Thyroid gland (tissue), 4 donors: ENCODE measurements at regions not wholly inside any gene's neighbourhood (a gene's known extent, or its start where the extent isn't known, plus 50 kb on each side); places are given as distances from the start of the nearest gene placed in this dataset.

Experiments used
- DNase-seq, 2 donors: peaks; one replicate each; pipeline ENCODE4 v3.0.0-alpha.2; 2019
- H3K27ac ChIP-seq, 3 donors: fragments of 200-600 bp; sonication (generic); 1 replicate in 2 of 3; 2 replicates in 1 of 3; pipeline ENCODE4 v1.5.1; 2016 to 2019; ENCODE audit warnings: mild to moderate bottlenecking in 1 of 3, moderate library complexity in 1 of 3
- H3K27me3 ChIP-seq: fragments of 200-600 bp; sonication (generic); one replicate; pipeline ENCODE4 v1.5.1; 2019
- H3K36me3 ChIP-seq, 2 donors: fragments of 200-600 bp; sonication (generic); one replicate each; pipeline ENCODE4 v1.5.1; 2016 to 2019
- H3K4me1 ChIP-seq, 2 donors: fragments of 200-600 bp; sonication (generic); one replicate each; pipeline ENCODE4 v1.5.1; 2017 to 2019
- H3K4me3 ChIP-seq, 3 donors: fragments of 200-600 bp; sonication (generic); replicated peaks in 1 of 3; 1 replicate in 2 of 3; 2 replicates in 1 of 3; pipeline ENCODE4 v1.5.1; 2016; ENCODE audit warnings: mild to moderate bottlenecking in 1 of 3
- H3K9me3 ChIP-seq: fragments of 200-600 bp; sonication (generic); one replicate; pipeline ENCODE4 v1.5.1; 2017
- POLR2A ChIP-seq, 2 donors: fragments of 450-650 bp; IDR thresholded peaks; one replicate each; pipeline ENCODE4 v1.6.1; 2017; ENCODE audit warnings: antibody characterized with exemption in 2 of 2, mild to moderate bottlenecking in 2 of 2, moderate library complexity in 1 of 2
- WGBS, 2 donors: methylation state at CpG; one replicate each; pipeline ENCODE4 v1.1.5; 2017; 5-methylcytosine and 5-hydroxymethylcytosine counted together
- intact Hi-C: fragments of 100-400 bp; cut with DNase I; formaldehyde crosslinking; loops from one replicate; pipeline ENCODE4 v1.15.1; 2023
- TF ChIP-seq, protein P1 (sequence below), 6 experiments: fragments of 200-600 bp in 3 of 6; fragments of 450-650 bp in 3 of 6; sonication (generic) in 3 of 6; IDR thresholded peaks; one replicate each; pipeline ENCODE4 v1.5.1; 2016 to 2019; ENCODE audit warnings: antibody characterized with exemption in 6 of 6, mild to moderate bottlenecking in 2 of 6, inconsistent platforms in 1 of 6, moderate library complexity in 1 of 6

DNA sequence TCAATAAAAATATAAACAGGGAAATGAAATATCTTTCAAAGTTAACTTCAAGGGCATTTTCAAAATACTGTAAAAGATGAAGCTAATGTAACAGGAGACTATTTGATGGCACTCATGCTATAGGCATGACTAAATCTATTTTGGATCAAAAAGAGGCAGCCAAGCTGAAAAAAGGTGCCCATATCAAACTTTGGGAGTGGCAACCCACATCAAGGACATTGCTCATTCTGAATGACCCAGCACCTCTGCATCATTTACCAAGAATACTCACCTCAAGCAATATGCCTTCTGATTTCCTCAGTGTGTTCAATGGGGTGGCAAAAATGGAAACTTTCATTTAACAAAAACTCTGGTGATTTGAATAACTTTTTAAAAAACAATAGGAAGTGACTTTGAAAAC lies 853.3 kb downstream of the TLE1 start:
- no peak overlapping the region for H3K27ac ChIP-seq
- intact Hi-C loops: no loop called here
- no peak overlapping the region for H3K4me3 ChIP-seq

DNA sequence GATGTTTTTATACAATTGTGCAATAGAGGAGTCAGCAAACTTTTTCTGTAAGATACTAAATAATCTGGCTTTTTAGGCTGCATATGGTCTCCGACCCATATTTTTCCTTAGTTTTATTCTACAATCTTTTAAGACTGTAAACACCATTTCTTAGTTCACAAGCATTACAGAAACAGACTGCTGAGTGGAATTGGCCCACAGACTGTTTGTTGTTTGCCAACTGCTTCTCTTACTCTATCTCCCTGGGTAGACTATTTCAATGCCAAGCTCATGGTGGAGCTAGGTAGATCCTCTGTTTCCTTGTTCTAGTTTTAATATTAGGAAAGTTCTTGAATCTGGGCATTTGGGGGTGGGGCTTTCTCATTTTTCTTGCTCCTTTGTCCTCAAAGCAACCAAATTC lies 857.6 kb downstream of the TLE1 start:
- DNase-seq: no peak
- Histone ChIP-seq H3K27me3 (no peaks in the 10 kb centered on the region), H3K27ac (no peak overlapping the region), H3K9me3 (no peaks in the 10 kb centered on the region), H3K4me1 (no peaks in the 10 kb centered on the region), H3K36me3 (no peaks in the 10 kb centered on the region), H3K4me3 (no peak overlapping the region)
- TF ChIP-seq, protein P1, sequence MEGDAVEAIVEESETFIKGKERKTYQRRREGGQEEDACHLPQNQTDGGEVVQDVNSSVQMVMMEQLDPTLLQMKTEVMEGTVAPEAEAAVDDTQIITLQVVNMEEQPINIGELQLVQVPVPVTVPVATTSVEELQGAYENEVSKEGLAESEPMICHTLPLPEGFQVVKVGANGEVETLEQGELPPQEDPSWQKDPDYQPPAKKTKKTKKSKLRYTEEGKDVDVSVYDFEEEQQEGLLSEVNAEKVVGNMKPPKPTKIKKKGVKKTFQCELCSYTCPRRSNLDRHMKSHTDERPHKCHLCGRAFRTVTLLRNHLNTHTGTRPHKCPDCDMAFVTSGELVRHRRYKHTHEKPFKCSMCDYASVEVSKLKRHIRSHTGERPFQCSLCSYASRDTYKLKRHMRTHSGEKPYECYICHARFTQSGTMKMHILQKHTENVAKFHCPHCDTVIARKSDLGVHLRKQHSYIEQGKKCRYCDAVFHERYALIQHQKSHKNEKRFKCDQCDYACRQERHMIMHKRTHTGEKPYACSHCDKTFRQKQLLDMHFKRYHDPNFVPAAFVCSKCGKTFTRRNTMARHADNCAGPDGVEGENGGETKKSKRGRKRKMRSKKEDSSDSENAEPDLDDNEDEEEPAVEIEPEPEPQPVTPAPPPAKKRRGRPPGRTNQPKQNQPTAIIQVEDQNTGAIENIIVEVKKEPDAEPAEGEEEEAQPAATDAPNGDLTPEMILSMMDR (IDR thresholded peaks at IDR 0.05): no peak
- TF ChIP-seq POLR2A (IDR thresholded peaks at IDR 0.05): no peak
- intact Hi-C loops: no loop called here
- WGBS, 2 donors: 89 to 97% methylated on average over 1 of the region's 1 CpG

More for the DNA sequence above, 853.3 kb downstream of the TLE1 start:
- no peaks in the 10 kb centered on the region for H3K27me3 ChIP-seq
- TF ChIP-seq POLR2A (IDR thresholded peaks at IDR 0.05): no peak
- TF ChIP-seq, protein P1 (IDR thresholded peaks at IDR 0.05): no peak
- H3K9me3 ChIP-seq: no peaks in the 10 kb centered on the region
- no peak for DNase-seq
- no peaks in the 10 kb centered on the region for H3K36me3 ChIP-seq
- H3K4me1 ChIP-seq: no peaks in the 10 kb centered on the region

DNA sequence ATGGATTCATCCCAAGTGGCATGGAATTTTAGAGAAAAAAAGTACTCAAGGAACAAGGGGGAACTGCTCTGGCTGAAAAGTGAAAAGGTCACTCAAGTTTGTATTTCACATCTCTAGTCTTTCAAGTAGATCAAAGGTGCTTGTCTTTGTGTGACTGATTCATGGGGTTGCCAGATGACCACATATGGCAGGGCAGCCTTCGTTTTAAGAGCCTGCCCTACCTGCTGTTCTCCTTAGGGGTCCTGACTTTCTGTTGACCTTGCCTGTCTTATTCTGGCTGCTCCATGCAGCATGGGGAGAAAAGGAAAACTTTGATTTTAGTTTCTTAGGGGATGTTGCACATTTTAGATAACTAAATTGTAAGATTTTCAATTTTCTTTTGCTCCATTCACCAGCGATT lies 877.7 kb downstream of the TLE1 start:
- intact Hi-C loops: no loop called here
- Histone ChIP-seq H3K27me3 (no peaks in the 10 kb centered on the region), H3K4me1 (no peaks in the 10 kb centered on the region), H3K9me3 (no peaks in the 10 kb centered on the region), H3K4me3 (no peak overlapping the region), H3K27ac (no peak overlapping the region), H3K36me3 (no peaks in the 10 kb centered on the region)
- 33 to 52% methylated on average over 2 of the region's 2 CpGs for WGBS, 2 donors
- TF ChIP-seq, protein P1 (IDR thresholded peaks at IDR 0.05): no peak
- no peak for TF ChIP-seq POLR2A (IDR thresholded peaks at IDR 0.05)
- DNase-seq: peak in 1 of 2 donors; percentile 5

DNA sequence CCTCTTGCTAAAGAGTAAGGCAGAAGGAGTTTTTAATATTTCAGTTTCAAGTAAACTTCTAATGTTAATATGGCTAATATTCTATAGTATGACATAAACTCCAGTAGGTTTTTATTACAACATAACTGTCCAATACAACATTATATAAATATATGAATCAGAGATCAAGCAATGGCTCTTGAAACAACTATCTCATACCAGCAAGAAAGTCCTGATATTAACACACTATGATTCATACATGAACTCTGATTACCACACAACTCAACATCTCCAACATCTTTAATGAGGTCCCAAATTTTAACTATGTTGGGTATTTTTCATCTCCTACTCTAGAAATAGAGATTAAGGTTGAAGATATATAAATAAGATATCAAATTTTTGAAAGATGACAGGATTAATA lies 878.3 kb downstream of the TLE1 start:
- H3K4me1 ChIP-seq: no peaks in the 10 kb centered on the region
- H3K9me3 ChIP-seq: no peaks in the 10 kb centered on the region
- intact Hi-C loops: no loop called here
- TF ChIP-seq, protein P1 (IDR thresholded peaks at IDR 0.05): no peak
- no peak for TF ChIP-seq POLR2A (IDR thresholded peaks at IDR 0.05)
- no peak for DNase-seq
- no peak overlapping the region for H3K4me3 ChIP-seq
- H3K27me3 ChIP-seq: no peaks in the 10 kb centered on the region
- no peak overlapping the region for H3K27ac ChIP-seq
- no peaks in the 10 kb centered on the region for H3K36me3 ChIP-seq

DNA sequence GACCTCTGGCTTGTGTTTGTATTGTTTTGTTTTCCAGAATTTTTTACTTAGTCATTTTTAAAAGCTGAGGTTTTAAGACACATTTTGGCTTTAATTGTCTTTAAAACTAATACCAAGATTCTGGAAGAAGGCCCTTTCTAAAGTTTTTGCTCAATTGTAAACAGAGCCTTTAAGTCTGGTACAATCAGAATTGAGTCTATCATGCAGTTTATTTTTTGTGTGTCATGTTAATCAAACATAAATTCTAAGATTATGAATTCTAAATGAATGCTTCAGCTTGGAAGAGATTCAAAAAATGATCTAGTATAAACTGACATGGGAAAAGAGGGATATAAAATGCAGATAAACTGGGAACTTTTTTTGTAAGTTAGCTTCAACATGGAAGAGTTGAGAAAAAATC lies 882.7 kb downstream of the TLE1 start:
- H3K27me3 ChIP-seq: no peaks in the 10 kb centered on the region
- H3K4me3 ChIP-seq: no peak overlapping the region
- intact Hi-C loops: no loop called here
- H3K27ac ChIP-seq: no peak overlapping the region
- no peaks in the 10 kb centered on the region for H3K36me3 ChIP-seq
- H3K9me3 ChIP-seq: no peaks in the 10 kb centered on the region
- no peak for TF ChIP-seq POLR2A (IDR thresholded peaks at IDR 0.05)
- TF ChIP-seq, protein P1 (IDR thresholded peaks at IDR 0.05): no peak
- H3K4me1 ChIP-seq: no peaks in the 10 kb centered on the region
- no peak for DNase-seq
